D721Med (cell line): ENCODE measurements at regions not wholly inside any gene's neighbourhood (a gene's known extent, or its start where the extent isn't known, plus 50 kb on each side); places are given as distances from the start of the nearest gene placed in this dataset.
"Not testable (repeated sequence)": the region's sequence is repeated elsewhere in the genome, so short reads cannot be mapped to it uniquely, and the experiment has no call there.

Experiments
- DNase-seq: peaks from one replicate; pipeline ENCODE4 v3.0.0; 2011; ENCODE audit warnings: low spot score; ENCODE audit not compliant: insufficient read length
- FAIRE-seq: peaks from 2 replicates; lab custom pipeline; 2011; peaks lifted over from hg19 to GRCh38; lab: Jason Lieb, UNC
- CTCF ChIP-seq: IDR thresholded peaks from 2 replicates; pipeline ENCODE4 v1.5.1; 2012; ENCODE audit warnings: mild to moderate bottlenecking, control low read depth; ENCODE audit not compliant: insufficient read depth; ENCODE audit errors: missing control alignments

- DNase-seq (no peak), FAIRE-seq (no peak)
- no peak for TF ChIP-seq CTCF
Measured at GRCh38 chr10:113497198-113497597, 55.7 kb upstream of the HABP2 start.

GRCh38 chr10:113498997-113499396 is 53.9 kb upstream of the HABP2 start:
- TF ChIP-seq CTCF = no peak
- no peak for DNase-seq
- FAIRE-seq = no peak

DNA sequence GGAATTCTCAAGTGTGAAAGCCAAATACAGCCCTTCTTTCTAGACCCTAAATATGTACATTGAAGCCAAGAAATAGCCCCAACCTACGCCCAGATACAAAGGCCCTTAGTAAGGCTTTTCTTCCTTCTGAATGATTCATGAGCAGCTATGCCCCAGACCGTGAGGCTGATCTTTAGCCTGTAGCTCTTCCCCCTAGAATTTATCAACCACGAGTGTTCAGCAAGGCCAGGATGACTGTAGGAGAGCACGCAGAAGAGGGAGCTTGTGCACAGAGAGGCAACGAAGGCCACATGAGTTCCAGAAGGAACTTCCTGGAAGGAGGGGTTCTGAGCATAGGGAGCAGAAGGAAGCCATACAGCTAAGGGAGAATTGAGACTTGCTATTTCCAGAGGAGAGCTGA is 53.0 kb upstream of the HABP2 start:
- no peak for FAIRE-seq
- TF ChIP-seq CTCF = no peak
- no peak for DNase-seq

- not testable (repeated sequence) for FAIRE-seq, DNase-seq
Measured at GRCh38 chr10:113501031-113501430, 51.8 kb upstream of the HABP2 start.
